Ovary (tissue), 7 donors: ENCODE measurements at regions not wholly inside any gene's neighbourhood (a gene's known extent, or its start where the extent isn't known, plus 50 kb on each side); places are given as distances from the start of the nearest gene placed in this dataset.

Source experiments
- DNase-seq, 5 donors: peaks; one replicate each; pipeline ENCODE4 v3.0.0-alpha.2; 2019 to 2020
- H3K27ac ChIP-seq, 2 donors: fragments of 200-600 bp; one replicate each; pipeline versions ENCODE4 v1.5.1 to v1.8.0; 2019 to 2022
- H3K27me3 ChIP-seq: fragments of 200-600 bp; one replicate; pipeline ENCODE4 v1.8.0; 2022
- H3K36me3 ChIP-seq: fragments of 200-600 bp; sonication (generic); one replicate; pipeline ENCODE4 v1.5.1; 2019
- H3K4me1 ChIP-seq: one replicate; pipeline ENCODE4 v1.8.1; 2013; ENCODE audit warnings: mild to moderate bottlenecking, moderate library complexity; ENCODE audit not compliant: insufficient read depth
- H3K4me3 ChIP-seq: fragments of 200-600 bp; sonication (generic); one replicate; pipeline ENCODE4 v1.5.1; 2017
- H3K9me3 ChIP-seq, 2 donors: fragments of 200-600 bp in 1 of 2; sonication (generic) in 1 of 2; one replicate each; pipeline versions ENCODE4 v1.5.1 to v1.8.1; 2013 to 2019; ENCODE audit warnings: mild to moderate bottlenecking in 1 of 2, moderate library complexity in 1 of 2
- EP300 ChIP-seq: sonication (generic); formaldehyde crosslinking; IDR thresholded peaks from one replicate; pipeline ENCODE4 v1.6.1; 2017; ENCODE audit warnings: antibody characterized with exemption
- POLR2A ChIP-seq: fragments of 450-650 bp; IDR thresholded peaks from one replicate; pipeline ENCODE4 v1.6.1; 2017; ENCODE audit warnings: antibody characterized with exemption, mild to moderate bottlenecking, moderate library complexity
- WGBS, 3 donors: extraction: QIAGEN DNeasy Blood & Tissue Kit in 1 of 3; methylation state at CpG; one replicate each; pipeline versions ENCODE4 v1.1.5 to v1.1.7; 2013 to 2017; 5-methylcytosine and 5-hydroxymethylcytosine counted together
- intact Hi-C, 4 donors: fragments of 100-400 bp; cut with DNase I; formaldehyde crosslinking; loops; one replicate each; pipeline versions ENCODE4 v1.11.0 to v1.15.1; 2022 to 2023
- TF ChIP-seq, protein P1 (sequence below), 3 donors: fragments of 450-650 bp in 2 of 3; fragments of 200-600 bp in 1 of 3; IDR thresholded peaks; one replicate each; pipeline versions ENCODE4 v1.5.1 to v1.8.0; 2016 to 2022; ENCODE audit warnings: antibody characterized with exemption in 3 of 3, mild to moderate bottlenecking in 1 of 3
- donor health status: DM: no; HTN: no; CAD: no; lungs with moderate emphysema.
- donor health status: DM: no; HTN: no; CAD: no.
- donor health status: Bipolar disorder and iron deficiency.
- donor health status: DM: no; HTN: no; CAD: no.
- donor health status: DM: yes; HTN: yes; CAD: no.

GRCh38 chr20:20892328-20892727, 179.9 kb upstream of the RALGAPA2 start:
- WGBS, 3 donors: 61 to 66% (median 64%) methylated on average over 5 of the region's 5 CpGs
- no peak for TF ChIP-seq EP300
- TF ChIP-seq POLR2A: no peak
- H3K27me3 ChIP-seq: no peaks in the 10 kb centered on the region
- no peaks in the 10 kb centered on the region for H3K4me1 ChIP-seq
- H3K9me3 ChIP-seq: peaks cover 0 to 3% of the 10 kb centered on the region in 2 donors
- no peak overlapping the region for H3K27ac ChIP-seq
- intact Hi-C loops: no loop called here
- H3K4me3 ChIP-seq: no peak overlapping the region
- no peaks in the 10 kb centered on the region for H3K36me3 ChIP-seq
- DNase-seq: no peak

GRCh38 chr20:20890751-20891150, 178.3 kb upstream of the RALGAPA2 start:
- no peaks in the 10 kb centered on the region for H3K36me3 ChIP-seq
- H3K4me1 ChIP-seq: no peaks in the 10 kb centered on the region
- intact Hi-C loops: no loop called here

GRCh38 chr20:20888936-20889335, 176.5 kb upstream of the RALGAPA2 start:
- H3K27me3 ChIP-seq: no peaks in the 10 kb centered on the region
- 49 to 59% (median 49%) methylated on average over 8 of the region's 8 CpGs for WGBS, 3 donors
- no peaks in the 10 kb centered on the region for H3K36me3 ChIP-seq
- no peaks in the 10 kb centered on the region for H3K4me1 ChIP-seq
- no peak overlapping the region for H3K4me3 ChIP-seq
- no peak for DNase-seq
- H3K27ac ChIP-seq: no peak overlapping the region
- H3K9me3 ChIP-seq: peaks cover 0 to 3% of the 10 kb centered on the region in 2 donors
- intact Hi-C loops: no loop called here
- TF ChIP-seq EP300: no peak
- TF ChIP-seq POLR2A: no peak
- TF ChIP-seq, protein P1, sequence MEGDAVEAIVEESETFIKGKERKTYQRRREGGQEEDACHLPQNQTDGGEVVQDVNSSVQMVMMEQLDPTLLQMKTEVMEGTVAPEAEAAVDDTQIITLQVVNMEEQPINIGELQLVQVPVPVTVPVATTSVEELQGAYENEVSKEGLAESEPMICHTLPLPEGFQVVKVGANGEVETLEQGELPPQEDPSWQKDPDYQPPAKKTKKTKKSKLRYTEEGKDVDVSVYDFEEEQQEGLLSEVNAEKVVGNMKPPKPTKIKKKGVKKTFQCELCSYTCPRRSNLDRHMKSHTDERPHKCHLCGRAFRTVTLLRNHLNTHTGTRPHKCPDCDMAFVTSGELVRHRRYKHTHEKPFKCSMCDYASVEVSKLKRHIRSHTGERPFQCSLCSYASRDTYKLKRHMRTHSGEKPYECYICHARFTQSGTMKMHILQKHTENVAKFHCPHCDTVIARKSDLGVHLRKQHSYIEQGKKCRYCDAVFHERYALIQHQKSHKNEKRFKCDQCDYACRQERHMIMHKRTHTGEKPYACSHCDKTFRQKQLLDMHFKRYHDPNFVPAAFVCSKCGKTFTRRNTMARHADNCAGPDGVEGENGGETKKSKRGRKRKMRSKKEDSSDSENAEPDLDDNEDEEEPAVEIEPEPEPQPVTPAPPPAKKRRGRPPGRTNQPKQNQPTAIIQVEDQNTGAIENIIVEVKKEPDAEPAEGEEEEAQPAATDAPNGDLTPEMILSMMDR (IDR thresholded peaks at IDR 0.05): no peak

More at GRCh38 chr20:20890751-20891150, 178.3 kb upstream of the RALGAPA2 start:
- DNase-seq: no peak
- H3K4me3 ChIP-seq: no peak overlapping the region
- no peaks in the 10 kb centered on the region for H3K27me3 ChIP-seq
- peaks cover 0 to 3% of the 10 kb centered on the region in 2 donors for H3K9me3 ChIP-seq
- 78 to 87% (median 84%) methylated on average over 6 of the region's 6 CpGs for WGBS, 3 donors
- TF ChIP-seq, protein P1 (IDR thresholded peaks at IDR 0.05): no peak
- TF ChIP-seq EP300: no peak
- no peak for TF ChIP-seq POLR2A
- H3K27ac ChIP-seq: no peak overlapping the region

GRCh38 chr20:20888266-20888656, 175.8 kb upstream of the RALGAPA2 start:
- intact Hi-C loops: no loop called here
- no peak overlapping the region for H3K4me3 ChIP-seq
- DNase-seq: no peak
- TF ChIP-seq, protein P1 (IDR thresholded peaks at IDR 0.05): no peak
- TF ChIP-seq POLR2A (no peak), EP300 (no peak)
- H3K27me3 ChIP-seq: no peaks in the 10 kb centered on the region
- WGBS, 3 donors: 87 to 91% (median 90%) methylated on average over 14 of the region's 14 CpGs
- H3K9me3 ChIP-seq: peaks cover 0 to 3% of the 10 kb centered on the region in 2 donors
- H3K27ac ChIP-seq: no peak overlapping the region
- no peaks in the 10 kb centered on the region for H3K4me1 ChIP-seq
- H3K36me3 ChIP-seq: no peaks in the 10 kb centered on the region

DNA sequence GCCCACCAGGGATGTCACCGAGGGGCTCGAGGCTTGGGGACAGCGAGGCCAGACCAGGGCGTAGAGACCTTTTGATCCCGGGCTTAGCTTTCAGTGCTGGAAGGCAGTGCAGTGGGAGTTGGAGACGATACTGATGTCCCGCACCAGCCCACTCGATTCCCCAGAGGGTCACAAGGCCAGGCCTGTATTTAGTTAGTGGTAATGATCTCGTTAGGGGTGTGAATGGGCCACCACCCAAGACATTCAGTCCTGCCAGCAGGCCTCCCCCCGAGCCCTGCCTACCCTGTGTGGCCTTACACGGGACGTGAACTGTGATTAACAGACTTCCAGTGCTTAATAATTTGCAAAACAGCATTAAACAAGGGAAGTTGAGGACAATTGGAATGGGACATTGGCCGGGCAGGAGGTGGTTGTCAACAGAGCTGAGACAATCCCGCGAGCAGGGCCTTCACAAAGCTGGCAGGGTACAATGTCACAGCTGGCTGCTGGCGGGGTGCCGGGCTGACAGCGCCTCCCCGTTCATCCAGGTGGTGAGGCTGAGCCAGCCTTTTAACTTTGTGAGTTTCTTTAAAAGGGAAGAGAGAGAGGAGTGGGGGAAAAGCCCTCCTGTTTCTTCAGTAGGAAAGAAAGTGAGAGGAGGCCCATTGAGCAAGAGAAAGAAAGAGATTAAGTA, 175.3 kb upstream of the RALGAPA2 start:
- intact Hi-C loops: no loop called here
- 41 to 44% (median 43%) methylated on average over 19 of the region's 19 CpGs for WGBS, 3 donors

More for the DNA sequence above, 175.3 kb upstream of the RALGAPA2 start:
- no peaks in the 10 kb centered on the region for H3K36me3 ChIP-seq
- H3K27ac ChIP-seq: no peak overlapping the region
- H3K27me3 ChIP-seq: no peaks in the 10 kb centered on the region
- no peak for DNase-seq
- peaks cover 0 to 3% of the 10 kb centered on the region in 2 donors for H3K9me3 ChIP-seq
- no peaks in the 10 kb centered on the region for H3K4me1 ChIP-seq
- no peak for TF ChIP-seq POLR2A
- TF ChIP-seq EP300: no peak
- TF ChIP-seq, protein P1 (IDR thresholded peaks at IDR 0.05): no peak
- no peak overlapping the region for H3K4me3 ChIP-seq
